ENCODE measurements at regions not wholly inside any gene's neighbourhood (a gene's known extent, or its start where the extent isn't known, plus 50 kb on each side); places are given as distances from the start of the nearest gene placed in this dataset.

DNA sequence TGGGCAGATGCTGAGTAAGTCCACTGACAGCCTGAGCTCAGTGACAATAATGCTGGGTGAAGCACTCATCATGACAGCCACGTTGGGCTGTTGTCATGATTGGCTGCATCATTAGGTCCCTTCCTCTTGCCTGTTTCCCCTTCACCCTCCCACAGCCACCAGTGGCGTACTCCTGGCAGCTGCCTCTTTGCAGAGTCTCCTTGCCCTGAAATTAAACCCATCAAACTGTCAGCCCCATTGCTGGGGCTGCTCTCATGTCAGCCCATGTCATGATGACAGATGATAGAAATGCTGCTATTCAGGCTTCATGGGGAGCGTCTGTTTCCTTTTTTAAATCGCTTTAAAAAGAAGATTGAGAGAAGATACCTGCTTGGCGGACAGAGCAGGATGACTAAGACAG lies 327.4 kb downstream of the AGTPBP1 start:
- TF ChIP-seq ZNF668 (CRISPR knock-in tag; IDR thresholded peaks at IDR 0.05) (no peak), GABPB1 (CRISPR knock-in tag; IDR thresholded peaks at IDR 0.05) (no peak), ATF7 (IDR thresholded peaks at IDR 0.05) (no peak), ELF2 (CRISPR knock-in tag; IDR thresholded peaks at IDR 0.05) (no peak), SP1 (CRISPR knock-in tag; IDR thresholded peaks at IDR 0.05) (no peak)
- TF ChIP-seq, protein P1, sequence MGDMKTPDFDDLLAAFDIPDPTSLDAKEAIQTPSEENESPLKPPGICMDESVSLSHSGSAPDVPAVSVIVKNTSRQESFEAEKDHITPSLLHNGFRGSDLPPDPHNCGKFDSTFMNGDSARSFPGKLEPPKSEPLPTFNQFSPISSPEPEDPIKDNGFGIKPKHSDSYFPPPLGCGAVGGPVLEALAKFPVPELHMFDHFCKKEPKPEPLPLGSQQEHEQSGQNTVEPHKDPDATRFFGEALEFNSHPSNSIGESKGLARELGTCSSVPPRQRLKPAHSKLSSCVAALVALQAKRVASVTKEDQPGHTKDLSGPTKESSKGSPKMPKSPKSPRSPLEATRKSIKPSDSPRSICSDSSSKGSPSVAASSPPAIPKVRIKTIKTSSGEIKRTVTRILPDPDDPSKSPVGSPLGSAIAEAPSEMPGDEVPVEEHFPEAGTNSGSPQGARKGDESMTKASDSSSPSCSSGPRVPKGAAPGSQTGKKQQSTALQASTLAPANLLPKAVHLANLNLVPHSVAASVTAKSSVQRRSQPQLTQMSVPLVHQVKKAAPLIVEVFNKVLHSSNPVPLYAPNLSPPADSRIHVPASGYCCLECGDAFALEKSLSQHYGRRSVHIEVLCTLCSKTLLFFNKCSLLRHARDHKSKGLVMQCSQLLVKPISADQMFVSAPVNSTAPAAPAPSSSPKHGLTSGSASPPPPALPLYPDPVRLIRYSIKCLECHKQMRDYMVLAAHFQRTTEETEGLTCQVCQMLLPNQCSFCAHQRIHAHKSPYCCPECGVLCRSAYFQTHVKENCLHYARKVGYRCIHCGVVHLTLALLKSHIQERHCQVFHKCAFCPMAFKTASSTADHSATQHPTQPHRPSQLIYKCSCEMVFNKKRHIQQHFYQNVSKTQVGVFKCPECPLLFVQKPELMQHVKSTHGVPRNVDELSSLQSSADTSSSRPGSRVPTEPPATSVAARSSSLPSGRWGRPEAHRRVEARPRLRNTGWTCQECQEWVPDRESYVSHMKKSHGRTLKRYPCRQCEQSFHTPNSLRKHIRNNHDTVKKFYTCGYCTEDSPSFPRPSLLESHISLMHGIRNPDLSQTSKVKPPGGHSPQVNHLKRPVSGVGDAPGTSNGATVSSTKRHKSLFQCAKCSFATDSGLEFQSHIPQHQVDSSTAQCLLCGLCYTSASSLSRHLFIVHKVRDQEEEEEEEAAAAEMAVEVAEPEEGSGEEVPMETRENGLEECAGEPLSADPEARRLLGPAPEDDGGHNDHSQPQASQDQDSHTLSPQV (IDR thresholded peaks at IDR 0.05) = no peak
- TF ChIP-seq, protein P2, sequence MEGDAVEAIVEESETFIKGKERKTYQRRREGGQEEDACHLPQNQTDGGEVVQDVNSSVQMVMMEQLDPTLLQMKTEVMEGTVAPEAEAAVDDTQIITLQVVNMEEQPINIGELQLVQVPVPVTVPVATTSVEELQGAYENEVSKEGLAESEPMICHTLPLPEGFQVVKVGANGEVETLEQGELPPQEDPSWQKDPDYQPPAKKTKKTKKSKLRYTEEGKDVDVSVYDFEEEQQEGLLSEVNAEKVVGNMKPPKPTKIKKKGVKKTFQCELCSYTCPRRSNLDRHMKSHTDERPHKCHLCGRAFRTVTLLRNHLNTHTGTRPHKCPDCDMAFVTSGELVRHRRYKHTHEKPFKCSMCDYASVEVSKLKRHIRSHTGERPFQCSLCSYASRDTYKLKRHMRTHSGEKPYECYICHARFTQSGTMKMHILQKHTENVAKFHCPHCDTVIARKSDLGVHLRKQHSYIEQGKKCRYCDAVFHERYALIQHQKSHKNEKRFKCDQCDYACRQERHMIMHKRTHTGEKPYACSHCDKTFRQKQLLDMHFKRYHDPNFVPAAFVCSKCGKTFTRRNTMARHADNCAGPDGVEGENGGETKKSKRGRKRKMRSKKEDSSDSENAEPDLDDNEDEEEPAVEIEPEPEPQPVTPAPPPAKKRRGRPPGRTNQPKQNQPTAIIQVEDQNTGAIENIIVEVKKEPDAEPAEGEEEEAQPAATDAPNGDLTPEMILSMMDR (IDR thresholded peaks at IDR 0.05 in 2 of 3, conservative IDR thresholded peaks at IDR 0.05 in 1 of 3; ENCODE audit: insufficient read depth in 2 of 3, low read depth in 1 of 3, low read length in 3 of 3) = no peak
